GM12878 (cell line): ENCODE measurements at regions not wholly inside any gene's neighbourhood (a gene's known extent, or its start where the extent isn't known, plus 50 kb on each side); places are given as distances from the start of the nearest gene placed in this dataset.

Experiments used
- ATAC-seq: fragments of 200-7000 bp; cut with Tn5 transposase; 3 replicates; pipeline ENCODE4 v1.9.1; 2020; ENCODE audit warnings: mild to moderate bottlenecking, moderate library complexity
- BruUV-seq: library from RNA; stranded (reverse); fragments of 400-500 nt; replicated peaks from 2 replicates; lab custom pipeline; 2021; lab: Mats Ljungman, UMichigan
- CTCF ChIA-PET: fragments of 300-600 bp; sonication (Branson Sonifier 250); formaldehyde crosslinking; extraction: SDS; loops from one replicate; lab custom pipeline; 2021; ENCODE audit warnings: inconsistent platforms; lab: Yijun Ruan, JAX
- POLR2A ChIA-PET: fragments of 350-600 bp; formaldehyde crosslinking; extraction: SDS; loops from one replicate; lab custom pipeline; 2021; ENCODE audit warnings: inconsistent platforms; lab: Charles Lee
- RAD21 ChIA-PET: fragments of 300-600 bp; sonication (Branson Sonifier 250); formaldehyde crosslinking; loops from one replicate; lab custom pipeline; 2023; ENCODE audit warnings: antibody characterized with exemption; ENCODE audit not compliant: unreplicated experiment; lab: Charles Lee
- SMC1A ChIA-PET: fragments of 300-600 bp; sonication (Branson Sonifier 250); formaldehyde crosslinking; loops from one replicate; lab custom pipeline; 2023; ENCODE audit not compliant: unreplicated experiment, uncharacterized antibody; lab: Charles Lee
- DNase-seq: peaks from one replicate; pipeline ENCODE4 v3.0.0-alpha.2; 2011; ENCODE audit warnings: low read depth, low spot score
- FAIRE-seq: peaks from 3 replicates; lab custom pipeline; 2011; peaks lifted over from hg19 to GRCh38; lab: Jason Lieb, UNC
- H2AFZ ChIP-seq: 2 replicates; pipeline ENCODE4 v1.6.0; 2011; ENCODE audit warnings: low read depth, low read length, control low read depth; ENCODE audit not compliant: control insufficient read depth
- H3K27ac ChIP-seq: 2 replicates; pipeline ENCODE4 v1.5.1; 2011; ENCODE audit warnings: control low read depth; ENCODE audit not compliant: control insufficient read depth, insufficient read depth
- H3K27me3 ChIP-seq, 2 experiments: replicated peaks in 1 of 2; 2 replicates each; pipeline versions ENCODE4 v1.6.0 to v1.6.1; 2011; ENCODE audit warnings: low read length in 1 of 2; ENCODE audit not compliant: control insufficient read depth in 2 of 2, insufficient read depth in 2 of 2
- H3K36me3 ChIP-seq, 2 experiments: 2 replicates each; pipeline ENCODE4 v1.5.1; 2011; ENCODE audit warnings: low read length in 1 of 2; ENCODE audit not compliant: control insufficient read depth in 2 of 2, insufficient read depth in 2 of 2
- H3K4me1 ChIP-seq: 2 replicates; pipeline ENCODE4 v1.6.1; 2011; ENCODE audit warnings: mild to moderate bottlenecking, low read length, moderate library complexity, mixed read lengths; ENCODE audit not compliant: control insufficient read depth, insufficient read depth
- H3K4me2 ChIP-seq: 2 replicates; pipeline ENCODE4 v1.6.0; 2011; ENCODE audit warnings: control low read depth; ENCODE audit not compliant: control insufficient read depth, insufficient read depth
- H3K4me3 ChIP-seq: fragments of 200-600 bp; sonication (generic); 2 replicates; pipeline ENCODE4 v1.5.1; 2016
- H3K79me2 ChIP-seq: 2 replicates; pipeline ENCODE4 v1.6.0; 2011; ENCODE audit warnings: low read length; ENCODE audit not compliant: control insufficient read depth, insufficient read depth
- H3K9ac ChIP-seq: 2 replicates; pipeline ENCODE4 v1.8.0; 2011; ENCODE audit warnings: low read length, control low read depth, mixed read lengths; ENCODE audit not compliant: control insufficient read depth, insufficient read depth
- H3K9me3 ChIP-seq: replicated peaks from 3 replicates; pipeline ENCODE4 v1.5.1; 2011; ENCODE audit warnings: mild to moderate bottlenecking, low read length; ENCODE audit not compliant: control insufficient read depth, insufficient read depth
- H4K20me1 ChIP-seq: 2 replicates; pipeline ENCODE4 v1.6.0; 2011; ENCODE audit not compliant: control insufficient read depth, insufficient read depth
- ASH2L ChIP-seq: fragments of 300-600, 200-600 bp; sonication (generic); IDR thresholded peaks from 2 replicates; pipeline ENCODE4 v1.6.1; 2017; ENCODE audit warnings: low read depth, mild to moderate bottlenecking, borderline replicate concordance
- ATF2 ChIP-seq: IDR thresholded peaks from 2 replicates; pipeline ENCODE4 v1.6.1; 2012; ENCODE audit warnings: low read length, inconsistent platforms
- BHLHE40 ChIP-seq, 2 experiments: fragments of 450-650 bp in 1 of 2; IDR thresholded peaks; 2 replicates each; pipeline ENCODE4 v1.6.1; 2011 to 2017; ENCODE audit warnings: low read depth in 2 of 2, borderline replicate concordance in 1 of 2, improper control_type of control experiment in 1 of 2, low read length in 1 of 2, mild to moderate bottlenecking in 1 of 2
- GATAD2B ChIP-seq: fragments of 450-650 bp; conservative IDR thresholded peaks from 2 replicates; pipeline ENCODE4 v1.6.1; 2017; ENCODE audit warnings: low read depth, mild to moderate bottlenecking, moderate library complexity
- NR2C2 ChIP-seq: IDR thresholded peaks from 2 replicates; pipeline ENCODE4 v1.6.1; 2011; ENCODE audit warnings: borderline replicate concordance, low read depth; ENCODE audit not compliant: control insufficient read depth, insufficient read length
- PAX8 ChIP-seq: fragments of 450-650 bp; IDR thresholded peaks from 2 replicates; pipeline ENCODE4 v1.6.1; 2017; ENCODE audit warnings: mild to moderate bottlenecking, moderate library complexity
- STAT3 ChIP-seq: IDR thresholded peaks from 2 replicates; pipeline ENCODE4 v1.6.1; 2011; ENCODE audit warnings: low read depth, low read length, improper control_type of control experiment
- SUPT20H ChIP-seq: IDR thresholded peaks from 2 replicates; pipeline ENCODE4 v1.6.1; 2011; ENCODE audit warnings: low read depth, mild to moderate bottlenecking, low read length, moderate library complexity, borderline replicate concordance; ENCODE audit not compliant: control insufficient read depth
- ZNF217 ChIP-seq: fragments of 450-650 bp; IDR thresholded peaks from 2 replicates; pipeline ENCODE4 v1.6.1; 2017; ENCODE audit warnings: antibody characterized with exemption, mild to moderate bottlenecking
- ZNF592 ChIP-seq: fragments of 450-650 bp; IDR thresholded peaks from 2 replicates; pipeline ENCODE4 v1.6.1; 2017; ENCODE audit warnings: mild to moderate bottlenecking, moderate library complexity
- ZNF622 ChIP-seq: fragments of 450-650 bp; IDR thresholded peaks from 2 replicates; pipeline ENCODE4 v1.6.1; 2017; ENCODE audit warnings: mild to moderate bottlenecking, inconsistent platforms
- ZZZ3 ChIP-seq: IDR thresholded peaks from 2 replicates; pipeline ENCODE4 v1.6.1; 2011; ENCODE audit warnings: low read depth; ENCODE audit not compliant: control insufficient read depth, insufficient read length
- WGBS: methylation state at CpG from one replicate; pipeline ENCODE4 v1.1.6; 2016; ENCODE audit warnings: low lambda C conversion rate; ENCODE audit not compliant: insufficient replicate concordance, insufficient coverage; ENCODE audit errors: missing lambda C conversion rate; 5-methylcytosine and 5-hydroxymethylcytosine counted together
- in situ Hi-C: fragments of 300-500 bp; cut with MboI; formaldehyde crosslinking; loops from 9 replicates; pipeline ENCODE4 v1.14.3; 2018; ENCODE audit warnings: mixed read lengths
- intact Hi-C: fragments of 100-400 bp; cut with micrococcal nuclease; formaldehyde crosslinking; loops from one replicate; pipeline ENCODE4 v1.14.2; 2022; ENCODE audit not compliant: unreplicated experiment
- TF ChIP-seq, protein P1 (sequence below): fragments of 450-650 bp; IDR thresholded peaks from 2 replicates; pipeline ENCODE4 v1.6.1; 2018; ENCODE audit warnings: mild to moderate bottlenecking, low read depth, moderate library complexity; ENCODE audit not compliant: partially characterized antibody
- TF ChIP-seq, protein P2 (sequence below): IDR thresholded peaks from 2 replicates; pipeline ENCODE4 v1.6.1; 2011; ENCODE audit warnings: mild to moderate bottlenecking, low read depth, low read length, moderate library complexity; ENCODE audit not compliant: insufficient replicate concordance

- Histone ChIP-seq H3K4me3 (no peak overlapping the region), H3K9ac (no peak overlapping the region), H2AFZ (no peak overlapping the region), H3K36me3 (no peaks in the 10 kb centered on the region), H4K20me1 (no peaks in the 10 kb centered on the region), H3K27me3 (no peaks in the 10 kb centered on the region), H3K9me3 (no peaks in the 10 kb centered on the region), H3K27ac (no peak overlapping the region), H3K4me2 (no peak overlapping the region), H3K79me2 (no peaks in the 10 kb centered on the region), H3K4me1 (no peaks in the 10 kb centered on the region)
- POLR2A ChIA-PET = no interaction called here
- SMC1A ChIA-PET = no interaction called here
- intact Hi-C loops = no loop called here
- DNase-seq = no peak
- no peak for FAIRE-seq
- RAD21 ChIA-PET = no interaction called here
- CTCF ChIA-PET = no interaction called here
- in situ Hi-C loops = no loop called here
- no TSS peak for BruUV-seq
- ATAC-seq = no peak
- WGBS = 58% methylated on average over 16 of the region's 18 CpGs
- TF ChIP-seq BHLHE40 (IDR thresholded peaks at IDR 0.05; ENCODE audit: borderline replicate concordance in 1 of 2, low read depth in 2 of 2, low read length in 1 of 2) (no peak), ZNF622 (no peak), ZNF592 (no peak), ATF2 (no peak), GATAD2B (no peak), ASH2L (no peak), NR2C2 (no peak), ZNF217 (no peak), ZZZ3 (no peak), STAT3 (no peak), PAX8 (no peak), SUPT20H (no peak)
- TF ChIP-seq, protein P1, sequence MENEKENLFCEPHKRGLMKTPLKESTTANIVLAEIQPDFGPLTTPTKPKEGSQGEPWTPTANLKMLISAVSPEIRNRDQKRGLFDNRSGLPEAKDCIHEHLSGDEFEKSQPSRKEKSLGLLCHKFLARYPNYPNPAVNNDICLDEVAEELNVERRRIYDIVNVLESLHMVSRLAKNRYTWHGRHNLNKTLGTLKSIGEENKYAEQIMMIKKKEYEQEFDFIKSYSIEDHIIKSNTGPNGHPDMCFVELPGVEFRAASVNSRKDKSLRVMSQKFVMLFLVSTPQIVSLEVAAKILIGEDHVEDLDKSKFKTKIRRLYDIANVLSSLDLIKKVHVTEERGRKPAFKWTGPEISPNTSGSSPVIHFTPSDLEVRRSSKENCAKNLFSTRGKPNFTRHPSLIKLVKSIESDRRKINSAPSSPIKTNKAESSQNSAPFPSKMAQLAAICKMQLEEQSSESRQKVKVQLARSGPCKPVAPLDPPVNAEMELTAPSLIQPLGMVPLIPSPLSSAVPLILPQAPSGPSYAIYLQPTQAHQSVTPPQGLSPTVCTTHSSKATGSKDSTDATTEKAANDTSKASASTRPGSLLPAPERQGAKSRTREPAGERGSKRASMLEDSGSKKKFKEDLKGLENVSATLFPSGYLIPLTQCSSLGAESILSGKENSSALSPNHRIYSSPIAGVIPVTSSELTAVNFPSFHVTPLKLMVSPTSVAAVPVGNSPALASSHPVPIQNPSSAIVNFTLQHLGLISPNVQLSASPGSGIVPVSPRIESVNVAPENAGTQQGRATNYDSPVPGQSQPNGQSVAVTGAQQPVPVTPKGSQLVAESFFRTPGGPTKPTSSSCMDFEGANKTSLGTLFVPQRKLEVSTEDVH = no peak
- TF ChIP-seq, protein P2, sequence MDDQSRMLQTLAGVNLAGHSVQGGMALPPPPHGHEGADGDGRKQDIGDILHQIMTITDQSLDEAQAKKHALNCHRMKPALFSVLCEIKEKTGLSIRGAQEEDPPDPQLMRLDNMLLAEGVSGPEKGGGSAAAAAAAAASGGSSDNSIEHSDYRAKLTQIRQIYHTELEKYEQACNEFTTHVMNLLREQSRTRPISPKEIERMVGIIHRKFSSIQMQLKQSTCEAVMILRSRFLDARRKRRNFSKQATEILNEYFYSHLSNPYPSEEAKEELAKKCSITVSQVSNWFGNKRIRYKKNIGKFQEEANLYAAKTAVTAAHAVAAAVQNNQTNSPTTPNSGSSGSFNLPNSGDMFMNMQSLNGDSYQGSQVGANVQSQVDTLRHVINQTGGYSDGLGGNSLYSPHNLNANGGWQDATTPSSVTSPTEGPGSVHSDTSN = no peak
These were observed 150.2 kb downstream of the BRD1 start for GRCh38 chr22:49677495-49677889.
